Left lung (tissue), 4 donors: ENCODE measurements at regions not wholly inside any gene's neighbourhood (a gene's known extent, or its start where the extent isn't known, plus 50 kb on each side); places are given as distances from the start of the nearest gene placed in this dataset.
"Not testable (repeated sequence)": the region's sequence is repeated elsewhere in the genome, so short reads cannot be mapped to it uniquely, and the experiment has no call there.

Source experiments
- ATAC-seq: fragments of 200-7000 bp; cut with Tn5 transposase; one replicate; pipeline ENCODE4 v1.9.1; 2020; ENCODE audit warnings: moderate library complexity
- DNase-seq, 4 donors: peaks; one replicate each; pipeline ENCODE4 v3.0.0-alpha.2; 2013 to 2020
- H3K27ac ChIP-seq, 2 donors: fragments of 200-600 bp; sonication (generic) in 1 of 2; one replicate each; pipeline versions ENCODE4 v1.5.0 to v1.8.0; 2020 to 2021
- H3K27me3 ChIP-seq, 2 donors: fragments of 200-600 bp; sonication (generic) in 1 of 2; one replicate each; pipeline versions ENCODE4 v1.5.0 to v1.8.0; 2020 to 2021
- H3K36me3 ChIP-seq, 2 donors: fragments of 200-600 bp; sonication (generic) in 1 of 2; one replicate each; pipeline versions ENCODE4 v1.5.0 to v1.8.0; 2020 to 2021
- H3K4me1 ChIP-seq, 2 donors: fragments of 200-600 bp; one replicate each; pipeline ENCODE4 v1.8.0; 2021
- H3K4me3 ChIP-seq, 2 donors: fragments of 200-600 bp; sonication (generic) in 1 of 2; one replicate each; pipeline versions ENCODE4 v1.5.0 to v1.8.0; 2020 to 2021; ENCODE audit warnings: mild to moderate bottlenecking in 1 of 2
- H3K9me3 ChIP-seq, 2 donors: fragments of 200-600 bp; sonication (generic) in 1 of 2; one replicate each; pipeline versions ENCODE4 v1.5.0 to v1.8.0; 2020 to 2021
- CTCF ChIP-seq, 2 donors: fragments of 200-600 bp; sonication (generic) in 1 of 2; IDR thresholded peaks; one replicate each; pipeline versions ENCODE4 v1.5.0 to v1.8.0; 2021; ENCODE audit warnings: antibody characterized with exemption in 2 of 2
- intact Hi-C, 2 donors: fragments of 100-400 bp; cut with DNase I; formaldehyde crosslinking; loops; one replicate each; pipeline versions ENCODE4 v1.11.2 to v1.14.2; 2022
- donor health status: DM: no; HTN: yes; CAD: no.
- donor health status: DM: no; HTN: no; CAD: no.

- Histone ChIP-seq H3K27ac (no peak overlapping the region), H3K9me3 (peaks cover 0 to 21% of the 10 kb centered on the region in 2 donors), H3K36me3 (no peaks in the 10 kb centered on the region), H3K4me1 (no peaks in the 10 kb centered on the region), H3K4me3 (no peak overlapping the region), H3K27me3 (no peaks in the 10 kb centered on the region)
- TF ChIP-seq CTCF (IDR thresholded peaks at IDR 0.05), result no peak
- no peak for ATAC-seq
- no peak for DNase-seq
- intact Hi-C loops, result no loop called here
Measured at GRCh38 chr3:189375532-189375931, 203.8 kb downstream of the TPRG1 start.

- TF ChIP-seq CTCF (IDR thresholded peaks at IDR 0.05), result no peak
- intact Hi-C loops, result no loop called here
- Histone ChIP-seq H3K4me3 (no peak overlapping the region), H3K9me3 (peaks cover 0 to 7% of the 10 kb centered on the region in 2 donors), H3K36me3 (no peaks in the 10 kb centered on the region), H3K27me3 (no peaks in the 10 kb centered on the region), H3K4me1 (no peaks in the 10 kb centered on the region), H3K27ac (no peak overlapping the region)
- ATAC-seq (no peak), DNase-seq (no peak)
Measured at GRCh38 chr3:189383630-189384029, 211.9 kb downstream of the TPRG1 start.

GRCh38 chr3:189385880-189386279 lies 214.1 kb downstream of the TPRG1 start:
- H3K4me3 ChIP-seq, H3K27ac ChIP-seq, H3K4me1 ChIP-seq, intact Hi-C loops, H3K36me3 ChIP-seq, DNase-seq, ATAC-seq, H3K9me3 ChIP-seq, H3K27me3 ChIP-seq: not testable (repeated sequence)

- no peaks in the 10 kb centered on the region for H3K4me1 ChIP-seq
- intact Hi-C loops, result no loop called here
- H3K9me3 ChIP-seq, result peaks cover 0 to 1% of the 10 kb centered on the region in 2 donors
- no peak for ATAC-seq
- no peaks in the 10 kb centered on the region for H3K27me3 ChIP-seq
- DNase-seq, result no peak
- H3K27ac ChIP-seq, result no peak overlapping the region
- TF ChIP-seq CTCF (IDR thresholded peaks at IDR 0.05), result no peak
- H3K4me3 ChIP-seq, result no peak overlapping the region
- no peaks in the 10 kb centered on the region for H3K36me3 ChIP-seq
Measured at GRCh38 chr3:189386739-189387138, 215.0 kb downstream of the TPRG1 start.

GRCh38 chr3:189389346-189389745 lies 217.6 kb downstream of the TPRG1 start:
- intact Hi-C loops, result no loop called here
- no peaks in the 10 kb centered on the region for H3K4me1 ChIP-seq
- no peaks in the 10 kb centered on the region for H3K36me3 ChIP-seq
- H3K27me3 ChIP-seq, result no peaks in the 10 kb centered on the region
- H3K4me3 ChIP-seq, result no peak overlapping the region
- no peak for DNase-seq
- no peak overlapping the region for H3K27ac ChIP-seq
- TF ChIP-seq CTCF (IDR thresholded peaks at IDR 0.05), result no peak
- ATAC-seq, result no peak
- H3K9me3 ChIP-seq, result no peaks in the 10 kb centered on the region

- no peak for DNase-seq
- peak; percentile 53 for ATAC-seq
- H3K27me3 ChIP-seq, result no peaks in the 10 kb centered on the region
- H3K36me3 ChIP-seq, result no peaks in the 10 kb centered on the region
- intact Hi-C loops, result no loop called here
- H3K9me3 ChIP-seq, result no peaks in the 10 kb centered on the region
- no peak overlapping the region for H3K4me3 ChIP-seq
- H3K4me1 ChIP-seq, result no peaks in the 10 kb centered on the region
- no peak for TF ChIP-seq CTCF (IDR thresholded peaks at IDR 0.05)
- H3K27ac ChIP-seq, result no peak overlapping the region
Measured at GRCh38 chr3:189393598-189393997, 221.8 kb downstream of the TPRG1 start.
